GM12892 (cell line): ENCODE measurements at regions not wholly inside any gene's neighbourhood (a gene's known extent, or its start where the extent isn't known, plus 50 kb on each side); places are given as distances from the start of the nearest gene placed in this dataset.

Experiments
- POLR2A ChIP-seq: IDR thresholded peaks from 2 replicates; pipeline ENCODE4 v1.6.1; 2011; ENCODE audit warnings: low read depth, low read length, control low read depth
- POLR2AphosphoS5 ChIP-seq: IDR thresholded peaks from 2 replicates; pipeline ENCODE4 v1.6.1; 2011; ENCODE audit warnings: low read depth, low read length, control low read depth
- TAF1 ChIP-seq: IDR thresholded peaks from 2 replicates; pipeline ENCODE4 v1.6.1; 2011; ENCODE audit warnings: low read depth, mild to moderate bottlenecking, control low read depth, low read length, borderline replicate concordance

DNA sequence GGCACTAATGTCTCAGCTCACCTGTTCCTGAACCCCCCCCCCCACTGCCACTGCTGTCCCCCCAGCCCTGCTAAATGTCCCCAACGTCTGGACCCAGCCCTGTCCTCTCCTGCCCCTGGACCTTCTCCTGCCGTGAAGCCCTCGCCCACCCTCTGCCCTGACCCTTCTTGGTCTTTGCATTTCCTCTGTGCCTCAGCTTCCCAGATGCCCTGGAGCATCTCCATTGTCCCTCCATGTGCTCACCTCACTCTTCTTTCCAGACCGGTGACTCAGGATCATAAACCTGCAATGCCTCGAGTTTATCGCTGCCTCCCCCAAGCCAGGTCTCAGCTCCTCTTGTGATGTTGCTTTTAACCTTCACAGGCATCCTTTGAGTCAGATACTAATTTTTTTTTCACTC is 416.4 kb downstream of the BRD1 start:
- TF ChIP-seq TAF1 (no peak), POLR2A (no peak), POLR2AphosphoS5 (no peak)
